22Rv1 (cell line): ENCODE measurements at regions not wholly inside any gene's neighbourhood (a gene's known extent, or its start where the extent isn't known, plus 50 kb on each side); places are given as distances from the start of the nearest gene placed in this dataset.

Experiments used
- H3K27ac ChIP-seq: fragments of 450-650 bp; 2 replicates; pipeline ENCODE4 v1.5.1; 2017
- ZFX ChIP-seq: fragments of 450-650 bp; IDR thresholded peaks from 2 replicates; pipeline ENCODE4 v1.6.1; 2017; ENCODE audit warnings: antibody characterized with exemption, borderline replicate concordance
- TF ChIP-seq, protein P1 (sequence below): fragments of 450-650 bp; IDR thresholded peaks from 2 replicates; pipeline ENCODE4 v1.5.1; 2017; ENCODE audit warnings: mild to moderate bottlenecking

DNA sequence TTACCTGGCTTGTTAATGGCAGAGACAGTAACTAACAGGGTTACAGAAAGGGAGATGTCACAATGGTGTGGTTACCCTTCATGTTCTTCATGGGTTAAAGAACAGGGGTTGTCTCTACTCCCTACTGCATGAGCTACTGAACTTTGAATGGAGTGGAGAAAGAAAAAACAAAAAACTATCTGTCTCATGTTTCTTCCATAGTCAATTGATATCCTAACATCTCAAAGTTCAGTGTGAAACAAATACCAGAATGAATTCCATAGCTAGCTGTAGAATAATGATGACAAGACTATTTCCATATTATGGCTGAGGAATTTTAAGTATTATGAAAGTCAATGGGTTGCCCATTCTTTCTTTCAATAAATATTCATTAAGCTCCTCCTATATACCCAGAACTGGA, 161.3 kb upstream of the LPP start:
- TF ChIP-seq, protein P1, sequence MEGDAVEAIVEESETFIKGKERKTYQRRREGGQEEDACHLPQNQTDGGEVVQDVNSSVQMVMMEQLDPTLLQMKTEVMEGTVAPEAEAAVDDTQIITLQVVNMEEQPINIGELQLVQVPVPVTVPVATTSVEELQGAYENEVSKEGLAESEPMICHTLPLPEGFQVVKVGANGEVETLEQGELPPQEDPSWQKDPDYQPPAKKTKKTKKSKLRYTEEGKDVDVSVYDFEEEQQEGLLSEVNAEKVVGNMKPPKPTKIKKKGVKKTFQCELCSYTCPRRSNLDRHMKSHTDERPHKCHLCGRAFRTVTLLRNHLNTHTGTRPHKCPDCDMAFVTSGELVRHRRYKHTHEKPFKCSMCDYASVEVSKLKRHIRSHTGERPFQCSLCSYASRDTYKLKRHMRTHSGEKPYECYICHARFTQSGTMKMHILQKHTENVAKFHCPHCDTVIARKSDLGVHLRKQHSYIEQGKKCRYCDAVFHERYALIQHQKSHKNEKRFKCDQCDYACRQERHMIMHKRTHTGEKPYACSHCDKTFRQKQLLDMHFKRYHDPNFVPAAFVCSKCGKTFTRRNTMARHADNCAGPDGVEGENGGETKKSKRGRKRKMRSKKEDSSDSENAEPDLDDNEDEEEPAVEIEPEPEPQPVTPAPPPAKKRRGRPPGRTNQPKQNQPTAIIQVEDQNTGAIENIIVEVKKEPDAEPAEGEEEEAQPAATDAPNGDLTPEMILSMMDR, result no peak
- TF ChIP-seq ZFX, result no peak
- H3K27ac ChIP-seq, result no peak overlapping the region

DNA sequence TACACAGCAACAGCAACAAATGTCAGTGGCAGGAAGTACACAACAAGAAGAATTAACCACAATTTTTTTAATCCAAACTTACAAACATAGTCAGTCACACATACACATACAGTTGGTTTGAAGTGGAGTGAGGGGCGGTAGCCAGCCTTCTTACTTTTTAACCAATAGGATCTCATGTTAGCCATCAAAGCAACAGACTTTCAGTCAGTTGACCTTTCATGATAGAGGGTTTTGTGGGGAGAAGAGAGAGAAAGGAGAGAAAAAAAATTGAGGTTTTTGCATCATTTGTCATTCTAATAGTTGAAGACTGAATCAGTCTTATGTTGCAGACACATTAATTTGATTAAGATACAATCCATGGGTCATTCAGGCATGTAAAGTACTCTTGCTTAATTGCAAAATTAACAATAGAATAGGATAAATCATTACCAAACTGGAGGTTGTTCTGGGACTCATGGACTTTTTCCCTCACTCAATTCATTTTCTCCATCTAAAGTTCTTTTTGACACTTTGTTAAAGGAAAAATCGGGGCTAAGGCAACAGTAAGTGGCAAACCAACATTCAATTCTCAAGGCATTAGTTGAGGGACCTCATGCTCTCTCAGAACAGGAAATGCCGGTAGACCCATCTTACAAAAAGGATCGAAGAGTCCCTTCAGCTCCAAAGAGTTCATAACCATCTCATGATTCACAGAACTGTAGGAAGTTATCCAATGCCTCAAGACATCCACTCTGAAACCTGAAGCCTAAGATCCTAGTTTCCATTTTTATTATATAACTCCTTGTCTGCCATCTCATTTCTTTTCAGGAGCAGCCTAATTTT, 159.5 kb upstream of the LPP start:
- TF ChIP-seq, protein P1, result no peak
- no peak for TF ChIP-seq ZFX
- H3K27ac ChIP-seq, result no peak overlapping the region

DNA sequence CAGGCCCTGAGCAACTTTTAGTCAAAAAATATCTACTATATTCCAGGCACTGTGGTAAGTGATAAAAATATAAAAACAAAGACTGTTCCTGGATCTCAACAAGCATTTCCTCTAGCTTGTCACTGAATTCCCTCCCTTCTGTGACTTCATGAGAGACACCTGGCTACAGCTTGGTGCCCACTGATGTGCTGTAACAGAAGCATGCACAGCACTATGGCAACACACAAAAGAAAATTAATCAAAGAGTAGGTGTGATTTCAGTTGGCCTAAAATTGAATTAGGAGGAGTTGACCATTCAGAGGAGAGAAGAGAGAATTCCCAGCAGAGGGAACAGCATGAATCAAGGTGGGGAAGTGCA, 158.9 kb upstream of the LPP start:
- H3K27ac ChIP-seq, result no peak overlapping the region

DNA sequence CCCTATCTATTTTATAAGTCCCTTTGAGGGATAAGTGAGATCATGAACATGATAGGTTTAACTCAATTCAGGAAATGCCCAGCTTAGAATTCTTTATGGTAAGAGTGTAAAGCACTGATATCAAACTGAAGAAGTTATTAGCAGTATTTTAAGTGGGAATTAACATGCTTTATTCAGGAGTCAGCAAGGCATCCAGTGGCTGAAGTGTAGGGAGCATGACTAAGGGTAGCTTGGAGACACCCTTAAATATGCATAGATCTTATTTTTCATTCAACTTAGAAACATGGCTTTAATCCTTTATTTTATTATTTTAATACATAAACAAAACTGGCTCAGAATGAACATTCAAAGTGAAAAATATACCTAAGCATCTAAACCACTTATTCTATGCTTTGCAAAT, 158.3 kb upstream of the LPP start:
- TF ChIP-seq ZFX, result no peak
- TF ChIP-seq, protein P1, result no peak
- H3K27ac ChIP-seq, result no peak overlapping the region

More for the DNA sequence above, 158.9 kb upstream of the LPP start:
- no peak for TF ChIP-seq ZFX
- TF ChIP-seq, protein P1, result no peak

- no peak for TF ChIP-seq ZFX
- TF ChIP-seq, protein P1, result no peak
Measured at GRCh38 chr3:187996609-187997008, 157.3 kb upstream of the LPP start.

DNA sequence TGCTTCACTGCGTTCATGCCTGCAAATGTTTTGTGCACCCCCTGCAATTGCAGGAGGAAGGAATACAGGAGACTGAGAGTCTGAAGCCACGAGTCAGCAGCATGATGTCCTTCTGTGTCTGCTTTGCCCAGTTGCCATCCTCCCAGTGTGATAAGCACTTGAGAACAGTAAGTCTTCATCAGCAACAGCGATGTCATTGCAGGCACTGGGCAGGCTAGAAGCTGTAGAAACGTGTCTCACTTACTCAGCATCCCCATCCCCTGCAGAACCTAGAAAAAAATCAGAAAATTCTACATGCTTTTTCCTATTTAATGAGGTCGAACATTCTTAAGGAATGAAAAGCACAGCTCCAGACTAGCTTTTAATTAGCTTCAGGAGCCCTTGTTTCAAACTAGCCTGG, 156.5 kb upstream of the LPP start:
- TF ChIP-seq, protein P1, result no peak
- TF ChIP-seq ZFX, result no peak
- H3K27ac ChIP-seq, result no peak overlapping the region

More at GRCh38 chr3:187996609-187997008, 157.3 kb upstream of the LPP start:
- H3K27ac ChIP-seq, result no peak overlapping the region

DNA sequence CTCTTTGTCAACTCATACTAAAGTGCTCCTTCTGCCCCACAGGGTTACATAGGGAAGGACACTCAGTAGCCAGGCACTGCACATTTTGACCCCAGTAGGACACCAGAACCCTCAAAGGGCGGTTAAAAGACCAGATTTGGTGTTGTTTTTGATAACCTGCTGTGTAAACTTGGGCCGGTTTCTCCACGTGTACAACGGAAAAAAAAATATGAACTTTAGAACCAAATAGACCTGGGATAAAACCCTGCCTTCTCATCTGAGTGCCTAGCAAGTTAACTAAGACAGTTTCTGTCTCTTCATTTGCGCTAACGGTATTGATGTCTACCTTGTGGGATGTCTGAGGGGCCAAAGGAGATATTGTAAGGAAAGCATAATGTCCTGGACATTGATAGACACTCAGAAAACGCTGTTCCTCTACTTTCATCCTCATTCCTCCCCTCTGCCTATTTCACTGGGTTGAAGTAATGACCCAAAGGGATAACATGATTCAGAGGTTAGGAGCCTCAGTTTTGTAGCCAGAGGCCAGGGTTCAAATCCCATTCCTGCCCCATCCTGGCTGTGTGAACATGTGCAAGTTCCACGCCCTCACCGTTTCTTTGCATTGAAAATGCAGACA, 155.9 kb upstream of the LPP start:
- TF ChIP-seq, protein P1, result no peak
- TF ChIP-seq ZFX, result no peak
- no peak overlapping the region for H3K27ac ChIP-seq
